ENCODE measurements at regions not wholly inside any gene's neighbourhood (a gene's known extent, or its start where the extent isn't known, plus 50 kb on each side); places are given as distances from the start of the nearest gene placed in this dataset.

- no peaks in the 10 kb centered on the region for H3K4me1 ChIP-seq
- intact Hi-C loops (cut with DNase I; ENCODE audit: low total_unique reads) = no loop called here
- TF ChIP-seq POLR2A (IDR thresholded peaks at IDR 0.05) = no peak
- TF ChIP-seq, protein P1, sequence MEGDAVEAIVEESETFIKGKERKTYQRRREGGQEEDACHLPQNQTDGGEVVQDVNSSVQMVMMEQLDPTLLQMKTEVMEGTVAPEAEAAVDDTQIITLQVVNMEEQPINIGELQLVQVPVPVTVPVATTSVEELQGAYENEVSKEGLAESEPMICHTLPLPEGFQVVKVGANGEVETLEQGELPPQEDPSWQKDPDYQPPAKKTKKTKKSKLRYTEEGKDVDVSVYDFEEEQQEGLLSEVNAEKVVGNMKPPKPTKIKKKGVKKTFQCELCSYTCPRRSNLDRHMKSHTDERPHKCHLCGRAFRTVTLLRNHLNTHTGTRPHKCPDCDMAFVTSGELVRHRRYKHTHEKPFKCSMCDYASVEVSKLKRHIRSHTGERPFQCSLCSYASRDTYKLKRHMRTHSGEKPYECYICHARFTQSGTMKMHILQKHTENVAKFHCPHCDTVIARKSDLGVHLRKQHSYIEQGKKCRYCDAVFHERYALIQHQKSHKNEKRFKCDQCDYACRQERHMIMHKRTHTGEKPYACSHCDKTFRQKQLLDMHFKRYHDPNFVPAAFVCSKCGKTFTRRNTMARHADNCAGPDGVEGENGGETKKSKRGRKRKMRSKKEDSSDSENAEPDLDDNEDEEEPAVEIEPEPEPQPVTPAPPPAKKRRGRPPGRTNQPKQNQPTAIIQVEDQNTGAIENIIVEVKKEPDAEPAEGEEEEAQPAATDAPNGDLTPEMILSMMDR (IDR thresholded peaks at IDR 0.05 in 4 of 5, conservative IDR thresholded peaks at IDR 0.05 in 1 of 5) = no peak
- no peak for DNase-seq
- H3K27me3 ChIP-seq = no peaks in the 10 kb centered on the region
- no peak for ATAC-seq
- no peak overlapping the region for H3K4me3 ChIP-seq
- no peak overlapping the region for H3K27ac ChIP-seq
- in situ Hi-C loops (cut with MboI; ENCODE audit: low sequenced_read_pairs in 4 of 4) = no loop called here
- H3K9me3 ChIP-seq = no peaks in the 10 kb centered on the region
- no peaks in the 10 kb centered on the region for H3K36me3 ChIP-seq
Measured at GRCh38 chr3:96734273-96735009, 80.0 kb upstream of the EPHA6 start.

DNA sequence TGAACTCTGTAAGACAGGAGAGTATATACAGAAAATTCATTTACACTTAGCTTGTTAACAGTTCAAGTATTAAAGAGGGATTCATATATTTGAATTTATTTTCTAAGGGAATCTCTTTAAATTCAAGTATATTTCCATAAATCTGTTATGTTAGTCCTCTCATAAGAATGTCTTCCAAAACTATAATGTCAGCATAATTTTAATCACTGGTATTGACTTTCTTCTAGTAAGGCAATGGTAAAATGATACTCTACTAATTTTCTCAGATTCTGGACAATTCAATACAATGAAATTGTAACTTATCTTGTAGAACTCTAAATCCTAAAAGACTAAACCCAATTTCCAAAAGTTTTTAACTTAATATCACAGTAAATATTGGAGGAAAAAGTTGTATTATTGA lies 66.3 kb upstream of the EPHA6 start:
- no peaks in the 10 kb centered on the region for H3K36me3 ChIP-seq
- in situ Hi-C loops (cut with MboI; ENCODE audit: low sequenced_read_pairs in 4 of 4) (no loop called here), intact Hi-C loops (cut with DNase I; ENCODE audit: low total_unique reads) (no loop called here)
- DNase-seq (no peak), ATAC-seq (no peak)
- no peak overlapping the region for H3K27ac ChIP-seq
- no peak overlapping the region for H3K4me3 ChIP-seq
- H3K4me1 ChIP-seq = no peaks in the 10 kb centered on the region
- no peak for TF ChIP-seq POLR2A (IDR thresholded peaks at IDR 0.05)
- TF ChIP-seq, protein P1 (IDR thresholded peaks at IDR 0.05 in 4 of 5, conservative IDR thresholded peaks at IDR 0.05 in 1 of 5) = no peak
- no peaks in the 10 kb centered on the region for H3K27me3 ChIP-seq
- no peaks in the 10 kb centered on the region for H3K9me3 ChIP-seq

- no peak for DNase-seq
- H3K4me1 ChIP-seq = no peaks in the 10 kb centered on the region
- in situ Hi-C loops (cut with MboI; ENCODE audit: low sequenced_read_pairs in 4 of 4) = no loop called here
- H3K4me3 ChIP-seq = no peak overlapping the region
- no peaks in the 10 kb centered on the region for H3K9me3 ChIP-seq
- no peaks in the 10 kb centered on the region for H3K36me3 ChIP-seq
- no peaks in the 10 kb centered on the region for H3K27me3 ChIP-seq
- ATAC-seq = no peak
- intact Hi-C loops (cut with DNase I; ENCODE audit: low total_unique reads) = no loop called here
- no peak for TF ChIP-seq POLR2A (IDR thresholded peaks at IDR 0.05)
- TF ChIP-seq, protein P1 (IDR thresholded peaks at IDR 0.05 in 4 of 5, conservative IDR thresholded peaks at IDR 0.05 in 1 of 5) = no peak
- no peak overlapping the region for H3K27ac ChIP-seq
Measured at GRCh38 chr3:96750094-96750767, 64.2 kb upstream of the EPHA6 start.

DNA sequence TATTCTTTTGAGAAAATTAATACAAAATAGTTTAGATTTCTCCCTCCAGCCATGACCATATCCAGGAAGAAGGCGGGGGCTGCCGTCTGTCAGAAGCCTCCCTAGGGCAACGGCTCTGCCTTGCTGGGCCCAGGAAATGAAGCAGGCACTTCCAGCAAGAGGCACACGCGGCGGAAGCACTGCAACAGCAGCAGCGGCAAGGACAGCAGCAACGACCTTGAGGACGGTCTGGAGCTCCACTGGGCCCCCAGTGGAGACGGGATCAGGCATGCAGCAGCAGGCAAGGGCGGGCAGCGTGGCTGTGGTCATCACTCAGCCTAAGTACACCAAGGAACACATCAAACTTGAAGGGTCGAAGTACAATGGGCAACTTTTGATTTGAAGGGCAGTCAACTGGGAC lies 61.3 kb upstream of the EPHA6 start:
- intact Hi-C loops (cut with DNase I; ENCODE audit: low total_unique reads) = no loop called here
- Histone ChIP-seq H3K9me3 (no peaks in the 10 kb centered on the region), H3K36me3 (no peaks in the 10 kb centered on the region)

More for the DNA sequence above, 61.3 kb upstream of the EPHA6 start:
- Histone ChIP-seq H3K4me3 (no peak overlapping the region), H3K4me1 (no peaks in the 10 kb centered on the region), H3K27me3 (no peaks in the 10 kb centered on the region), H3K27ac (no peak overlapping the region)
- no peak for DNase-seq
- in situ Hi-C loops (cut with MboI; ENCODE audit: low sequenced_read_pairs in 4 of 4) = no loop called here
- TF ChIP-seq, protein P1 (IDR thresholded peaks at IDR 0.05 in 4 of 5, conservative IDR thresholded peaks at IDR 0.05 in 1 of 5) = no peak
- no peak for TF ChIP-seq POLR2A (IDR thresholded peaks at IDR 0.05)
- no peak for ATAC-seq

All from gastrocnemius medialis (tissue), 4 donors.